GM06990 (cell line): ENCODE measurements at regions not wholly inside any gene's neighbourhood (a gene's known extent, or its start where the extent isn't known, plus 50 kb on each side); places are given as distances from the start of the nearest gene placed in this dataset.
A peak's percentile ranks its signal among the peaks of the same experiment; 100 is the strongest.

ENCODE experiments used
- DNase-seq: peaks from one replicate; pipeline ENCODE4 v3.0.0-alpha.2; 2011; ENCODE audit not compliant: insufficient read length; ENCODE audit errors: extremely low read depth
- H3K27me3 ChIP-seq: replicated peaks from 2 replicates; pipeline ENCODE4 v1.6.0; 2011; ENCODE audit warnings: low read length; ENCODE audit not compliant: control insufficient read depth, insufficient read depth
- H3K36me3 ChIP-seq: 2 replicates; pipeline ENCODE4 v1.5.1; 2011; ENCODE audit warnings: low read length; ENCODE audit not compliant: control insufficient read depth, insufficient read depth
- H3K4me3 ChIP-seq: replicated peaks from 2 replicates; pipeline ENCODE4 v1.5.1; 2011; ENCODE audit warnings: low read depth, mild to moderate bottlenecking, control low read depth, low read length
- CTCF ChIP-seq: IDR thresholded peaks from 2 replicates; pipeline ENCODE4 v1.5.1; 2011; ENCODE audit warnings: low read length, control low read depth, mild to moderate bottlenecking, inconsistent platforms; ENCODE audit not compliant: insufficient read depth, poor library complexity, severe bottlenecking

- DNase-seq, result no peak
- TF ChIP-seq CTCF, result no peak
- H3K27me3 ChIP-seq, result no peaks in the 10 kb centered on the region
These were observed 251.6 kb upstream of the APCDD1 start for GRCh38 chr18:10202845-10203321.

GRCh38 chr18:10205151-10205550, 249.3 kb upstream of the APCDD1 start:
- no peak overlapping the region for H3K4me3 ChIP-seq
- no peak for TF ChIP-seq CTCF
- no peaks in the 10 kb centered on the region for H3K27me3 ChIP-seq
- H3K36me3 ChIP-seq, result no peaks in the 10 kb centered on the region
- DNase-seq, result no peak

More at GRCh38 chr18:10202845-10203321, 251.6 kb upstream of the APCDD1 start:
- Histone ChIP-seq H3K4me3 (no peak overlapping the region), H3K36me3 (no peaks in the 10 kb centered on the region)

- DNase-seq, result no peak
- no peaks in the 10 kb centered on the region for H3K27me3 ChIP-seq
- no peaks in the 10 kb centered on the region for H3K36me3 ChIP-seq
- H3K4me3 ChIP-seq, result no peak overlapping the region
- TF ChIP-seq CTCF, result no peak
These were observed 246.6 kb upstream of the APCDD1 start for GRCh38 chr18:10207682-10208345.

- Histone ChIP-seq H3K4me3 (no peak overlapping the region), H3K36me3 (no peaks in the 10 kb centered on the region), H3K27me3 (no peaks in the 10 kb centered on the region)
- no peak for DNase-seq
- TF ChIP-seq CTCF, result no peak
These were observed 245.1 kb upstream of the APCDD1 start for GRCh38 chr18:10209302-10209701.

GRCh38 chr18:10210057-10210633, 244.3 kb upstream of the APCDD1 start:
- TF ChIP-seq CTCF, result no peak

GRCh38 chr18:10213526-10213925, 240.9 kb upstream of the APCDD1 start:
- Histone ChIP-seq H3K4me3 (no peak overlapping the region), H3K36me3 (no peaks in the 10 kb centered on the region), H3K27me3 (peaks cover 2% of the 10 kb centered on the region)
- no peak for TF ChIP-seq CTCF
- DNase-seq, result peak; percentile 24

More at GRCh38 chr18:10210057-10210633, 244.3 kb upstream of the APCDD1 start:
- Histone ChIP-seq H3K27me3 (no peaks in the 10 kb centered on the region), H3K36me3 (no peaks in the 10 kb centered on the region), H3K4me3 (no peak overlapping the region)
- no peak for DNase-seq
